WTC11 (cell line): ENCODE measurements at regions not wholly inside any gene's neighbourhood (a gene's known extent, or its start where the extent isn't known, plus 50 kb on each side); places are given as distances from the start of the nearest gene placed in this dataset.

ENCODE experiments used
- TF ChIP-seq, protein P1 (sequence below): sonication (generic); formaldehyde crosslinking; IDR thresholded peaks from 2 replicates; pipeline ENCODE4 v1.8.1; 2023; ENCODE audit warnings: mild to moderate bottlenecking, missing genetic modification reagents, moderate library complexity
- TF ChIP-seq, protein P2 (sequence below): fragments of 200-600 bp; IDR thresholded peaks from 2 replicates; pipeline ENCODE4 v1.8.0; 2022; ENCODE audit warnings: antibody characterized with exemption

DNA sequence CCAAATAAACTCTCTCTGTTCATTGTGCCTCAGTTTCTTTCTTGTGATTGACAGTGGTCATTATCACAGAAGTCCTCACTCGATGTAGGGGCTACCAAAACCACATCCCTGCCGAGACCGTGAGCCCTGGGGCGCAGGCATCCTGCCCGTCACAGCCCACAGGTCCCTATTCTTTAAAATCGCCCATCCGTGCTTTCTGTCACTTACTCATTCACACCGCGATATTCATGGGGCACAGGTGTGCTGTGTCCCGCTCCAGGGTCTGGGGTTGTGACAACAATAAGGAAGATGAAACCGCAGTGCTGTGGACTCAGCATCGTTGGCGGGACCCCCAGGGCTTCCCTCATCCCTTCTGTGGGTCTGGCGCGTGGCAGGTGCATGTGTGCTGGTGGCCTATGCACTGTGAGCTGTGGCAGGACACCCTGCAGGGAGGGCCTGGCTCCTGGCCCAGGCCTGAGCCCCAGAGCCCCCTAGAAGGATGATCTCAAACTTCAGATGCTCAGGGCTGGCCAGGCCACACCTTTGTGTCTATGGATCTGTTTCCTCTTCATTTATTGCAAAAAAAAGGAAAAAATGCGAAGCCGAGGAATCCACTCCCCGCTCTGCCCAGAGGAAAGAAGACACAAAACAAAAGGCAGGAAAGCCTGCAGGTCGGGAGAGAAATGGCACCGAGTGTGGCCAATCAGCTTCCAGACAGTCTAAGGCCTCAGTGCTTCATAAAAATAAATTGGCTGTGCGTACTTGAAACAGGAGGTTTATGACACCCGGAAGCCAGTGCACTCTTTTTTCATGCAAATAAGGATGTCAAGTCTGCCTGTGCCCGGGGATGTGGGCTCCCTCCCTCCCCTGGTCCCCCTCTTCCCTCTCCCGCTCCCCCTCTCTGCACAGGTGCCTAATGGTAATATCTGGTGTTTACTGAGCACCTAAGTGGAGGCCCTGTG, 109.5 kb upstream of the ADRA2C start:
- TF ChIP-seq, protein P1, sequence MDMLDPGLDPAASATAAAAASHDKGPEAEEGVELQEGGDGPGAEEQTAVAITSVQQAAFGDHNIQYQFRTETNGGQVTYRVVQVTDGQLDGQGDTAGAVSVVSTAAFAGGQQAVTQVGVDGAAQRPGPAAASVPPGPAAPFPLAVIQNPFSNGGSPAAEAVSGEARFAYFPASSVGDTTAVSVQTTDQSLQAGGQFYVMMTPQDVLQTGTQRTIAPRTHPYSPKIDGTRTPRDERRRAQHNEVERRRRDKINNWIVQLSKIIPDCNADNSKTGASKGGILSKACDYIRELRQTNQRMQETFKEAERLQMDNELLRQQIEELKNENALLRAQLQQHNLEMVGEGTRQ (CRISPR knock-in tag) = no peak
- TF ChIP-seq, protein P2, sequence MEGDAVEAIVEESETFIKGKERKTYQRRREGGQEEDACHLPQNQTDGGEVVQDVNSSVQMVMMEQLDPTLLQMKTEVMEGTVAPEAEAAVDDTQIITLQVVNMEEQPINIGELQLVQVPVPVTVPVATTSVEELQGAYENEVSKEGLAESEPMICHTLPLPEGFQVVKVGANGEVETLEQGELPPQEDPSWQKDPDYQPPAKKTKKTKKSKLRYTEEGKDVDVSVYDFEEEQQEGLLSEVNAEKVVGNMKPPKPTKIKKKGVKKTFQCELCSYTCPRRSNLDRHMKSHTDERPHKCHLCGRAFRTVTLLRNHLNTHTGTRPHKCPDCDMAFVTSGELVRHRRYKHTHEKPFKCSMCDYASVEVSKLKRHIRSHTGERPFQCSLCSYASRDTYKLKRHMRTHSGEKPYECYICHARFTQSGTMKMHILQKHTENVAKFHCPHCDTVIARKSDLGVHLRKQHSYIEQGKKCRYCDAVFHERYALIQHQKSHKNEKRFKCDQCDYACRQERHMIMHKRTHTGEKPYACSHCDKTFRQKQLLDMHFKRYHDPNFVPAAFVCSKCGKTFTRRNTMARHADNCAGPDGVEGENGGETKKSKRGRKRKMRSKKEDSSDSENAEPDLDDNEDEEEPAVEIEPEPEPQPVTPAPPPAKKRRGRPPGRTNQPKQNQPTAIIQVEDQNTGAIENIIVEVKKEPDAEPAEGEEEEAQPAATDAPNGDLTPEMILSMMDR = no peak
